Fibroblast of lung (primary cell): ENCODE measurements at regions not wholly inside any gene's neighbourhood (a gene's known extent, or its start where the extent isn't known, plus 50 kb on each side); places are given as distances from the start of the nearest gene placed in this dataset.

Experiments
- EZH2 ChIP-seq: IDR thresholded peaks from 2 replicates; pipeline ENCODE4 v1.5.1; 2012; ENCODE audit warnings: low read length, control low read depth, mild to moderate bottlenecking; ENCODE audit errors: missing control alignments
- TF ChIP-seq, protein P1 (sequence below), 2 donors: IDR thresholded peaks in 1 of 2; conservative IDR thresholded peaks in 1 of 2; 1 replicate in 1 of 2; 2 replicates in 1 of 2; pipeline ENCODE4 v1.5.1; 2011 to 2012; ENCODE audit warnings: low read length in 2 of 2, control low read depth in 1 of 2, inconsistent platforms in 1 of 2, low read depth in 1 of 2, mild to moderate bottlenecking in 1 of 2

DNA sequence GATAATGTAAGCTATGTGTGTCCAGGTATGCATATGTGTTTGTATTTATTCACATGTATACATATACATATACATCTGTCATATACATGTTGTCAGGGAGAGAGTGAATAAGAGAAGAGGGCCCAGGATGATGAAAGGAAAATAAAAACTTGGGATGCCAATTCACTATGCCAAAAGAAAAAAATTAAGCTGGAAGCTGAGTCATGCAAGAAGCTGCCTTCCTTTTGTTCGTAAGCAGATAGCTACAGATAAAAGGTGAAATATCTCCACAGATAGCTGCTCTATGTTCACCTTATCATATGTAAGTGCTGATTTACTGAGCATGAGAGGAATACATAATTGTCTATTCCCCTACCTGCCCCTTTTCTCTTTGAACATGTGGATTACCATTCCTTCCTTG, 579.9 kb downstream of the EPM2A start:
- TF ChIP-seq, protein P1, sequence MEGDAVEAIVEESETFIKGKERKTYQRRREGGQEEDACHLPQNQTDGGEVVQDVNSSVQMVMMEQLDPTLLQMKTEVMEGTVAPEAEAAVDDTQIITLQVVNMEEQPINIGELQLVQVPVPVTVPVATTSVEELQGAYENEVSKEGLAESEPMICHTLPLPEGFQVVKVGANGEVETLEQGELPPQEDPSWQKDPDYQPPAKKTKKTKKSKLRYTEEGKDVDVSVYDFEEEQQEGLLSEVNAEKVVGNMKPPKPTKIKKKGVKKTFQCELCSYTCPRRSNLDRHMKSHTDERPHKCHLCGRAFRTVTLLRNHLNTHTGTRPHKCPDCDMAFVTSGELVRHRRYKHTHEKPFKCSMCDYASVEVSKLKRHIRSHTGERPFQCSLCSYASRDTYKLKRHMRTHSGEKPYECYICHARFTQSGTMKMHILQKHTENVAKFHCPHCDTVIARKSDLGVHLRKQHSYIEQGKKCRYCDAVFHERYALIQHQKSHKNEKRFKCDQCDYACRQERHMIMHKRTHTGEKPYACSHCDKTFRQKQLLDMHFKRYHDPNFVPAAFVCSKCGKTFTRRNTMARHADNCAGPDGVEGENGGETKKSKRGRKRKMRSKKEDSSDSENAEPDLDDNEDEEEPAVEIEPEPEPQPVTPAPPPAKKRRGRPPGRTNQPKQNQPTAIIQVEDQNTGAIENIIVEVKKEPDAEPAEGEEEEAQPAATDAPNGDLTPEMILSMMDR (conservative IDR thresholded peaks at IDR 0.05 in 1 of 2, IDR thresholded peaks at IDR 0.05 in 1 of 2; ENCODE audit: low read depth in 1 of 2, low read length in 2 of 2), result no peak
- no peak for TF ChIP-seq EZH2
